H1 (cell line): ENCODE measurements at regions not wholly inside any gene's neighbourhood (a gene's known extent, or its start where the extent isn't known, plus 50 kb on each side); places are given as distances from the start of the nearest gene placed in this dataset.

Experiments used
- CTCF ChIA-PET: fragments of 300-600 bp; sonication (Branson Sonifier 250); formaldehyde crosslinking; loops from one replicate; lab custom pipeline; 2021; ENCODE audit not compliant: partially characterized antibody; lab: Charles Lee
- POLR2A ChIA-PET: fragments of 300-600 bp; sonication (Branson Sonifier 250); formaldehyde crosslinking; loops from one replicate; lab custom pipeline; 2021; ENCODE audit warnings: inconsistent platforms; ENCODE audit not compliant: partially characterized antibody; lab: Charles Lee
- DNase-seq, 2 experiments: peaks; one replicate each; pipeline versions ENCODE4 v3.0.0 to v3.0.0-alpha.2; 2010 to 2022; ENCODE audit warnings: low spot score in 2 of 2, low read depth in 1 of 2, mixed read lengths in 1 of 2
- FAIRE-seq: peaks from 2 replicates; lab custom pipeline; 2011; peaks lifted over from hg19 to GRCh38; lab: Jason Lieb, UNC
- H2AFZ ChIP-seq: 2 replicates; pipeline ENCODE4 v1.8.1; 2012; ENCODE audit warnings: low read length, inconsistent platforms
- H2AK5ac ChIP-seq: 2 replicates; pipeline ENCODE4 v1.6.1; 2013; ENCODE audit warnings: low read depth, low read length
- H2BK120ac ChIP-seq: replicated peaks from 2 replicates; pipeline ENCODE3; 2013; ENCODE audit warnings: low read depth, low read length, inconsistent platforms
- H2BK12ac ChIP-seq: 2 replicates; pipeline ENCODE4 v1.6.1; 2013; ENCODE audit warnings: low read depth, low read length
- H2BK15ac ChIP-seq: 2 replicates; pipeline ENCODE4 v1.6.1; 2013; ENCODE audit warnings: low read length
- H2BK20ac ChIP-seq: 2 replicates; pipeline ENCODE4 v1.6.1; 2013; ENCODE audit warnings: low read length
- H2BK5ac ChIP-seq: 2 replicates; pipeline ENCODE4 v1.6.1; 2013; ENCODE audit warnings: low read depth, low read length
- H3K14ac ChIP-seq: 2 replicates; pipeline ENCODE4 v1.6.1; 2013; ENCODE audit warnings: inconsistent platforms; ENCODE audit not compliant: insufficient read length
- H3K18ac ChIP-seq: 2 replicates; pipeline ENCODE4 v1.6.1; 2013; ENCODE audit warnings: low read length; ENCODE audit errors: extremely low read depth
- H3K23ac ChIP-seq: 2 replicates; pipeline ENCODE4 v1.6.1; 2013; ENCODE audit warnings: inconsistent platforms; ENCODE audit not compliant: insufficient read length
- H3K23me2 ChIP-seq: 2 replicates; pipeline ENCODE4 v1.6.1; 2013; ENCODE audit warnings: low read depth, low read length
- H3K27ac ChIP-seq: 2 replicates; pipeline ENCODE4 v1.6.1; 2011; ENCODE audit warnings: low read depth, low read length, inconsistent platforms
- H3K27me3 ChIP-seq, 4 experiments: replicated peaks in 1 of 4; 1 replicate in 1 of 4; 2 replicates in 3 of 4; pipeline versions ENCODE4 v1.6.1 to v1.8.1; 2011 to 2013; ENCODE audit warnings: low read length in 3 of 4, mild to moderate bottlenecking in 3 of 4, inconsistent platforms in 2 of 4, mixed read lengths in 2 of 4, moderate library complexity in 1 of 4; ENCODE audit not compliant: control insufficient read depth in 3 of 4, insufficient read depth in 3 of 4; ENCODE audit errors: extremely low read depth in 1 of 4
- H3K36me3 ChIP-seq, 4 experiments: 2 replicates each; pipeline versions ENCODE4 v1.6.1 to v1.8.1; 2011 to 2013; ENCODE audit warnings: mild to moderate bottlenecking in 4 of 4, low read length in 3 of 4, moderate library complexity in 2 of 4, control low read depth in 1 of 4, inconsistent platforms in 1 of 4; ENCODE audit not compliant: insufficient read depth in 4 of 4, control insufficient read depth in 2 of 4
- H3K4ac ChIP-seq: replicated peaks from 2 replicates; pipeline ENCODE3; 2013; ENCODE audit warnings: low read length, low read depth, mixed read lengths, inconsistent platforms; ENCODE audit not compliant: insufficient read length
- H3K4me1 ChIP-seq, 4 experiments: replicated peaks in 1 of 4; 1 replicate in 1 of 4; 2 replicates in 3 of 4; pipeline versions ENCODE4 v1.6.1 to v1.8.1; 2011 to 2013; ENCODE audit warnings: low read length in 3 of 4, inconsistent platforms in 2 of 4, mixed read lengths in 1 of 4; ENCODE audit not compliant: insufficient read depth in 4 of 4, control insufficient read depth in 3 of 4
- H3K4me2 ChIP-seq, 2 experiments: 2 replicates each; pipeline versions ENCODE4 v1.6.1 to v1.8.1; 2011 to 2013; ENCODE audit warnings: low read depth in 2 of 2, low read length in 2 of 2, control low read depth in 1 of 2, inconsistent platforms in 1 of 2, mild to moderate bottlenecking in 1 of 2; ENCODE audit not compliant: insufficient read depth in 1 of 2
- H3K4me3 ChIP-seq, 4 experiments: fragments of 200-600, 300-600 bp in 1 of 4; sonication (generic), shearing (Covaris generic), sonication (Bioruptor Twin) in 1 of 4; 2 replicates each; pipeline versions ENCODE4 v1.5.1 to v1.8.1; 2011 to 2016; ENCODE audit warnings: low read length in 4 of 4, low read depth in 3 of 4, control low read depth in 2 of 4, inconsistent platforms in 2 of 4, mild to moderate bottlenecking in 2 of 4, mixed read lengths in 1 of 4, moderate library complexity in 1 of 4; ENCODE audit not compliant: insufficient read depth in 2 of 4; ENCODE audit errors: extremely low read depth in 1 of 4
- H3K56ac ChIP-seq: replicated peaks from 2 replicates; pipeline ENCODE3; 2013; ENCODE audit warnings: low read depth, mild to moderate bottlenecking, mixed read lengths, low read length, inconsistent platforms; ENCODE audit not compliant: insufficient read length
- H3K79me1 ChIP-seq: 2 replicates; pipeline ENCODE4 v1.6.1; 2013; ENCODE audit warnings: low read depth, low read length, control low read depth
- H3K79me2 ChIP-seq, 2 experiments: 2 replicates each; pipeline versions ENCODE4 v1.6.1 to v1.8.1; 2012 to 2013; ENCODE audit warnings: low read length in 2 of 2, mild to moderate bottlenecking in 2 of 2, inconsistent platforms in 1 of 2; ENCODE audit not compliant: insufficient read depth in 2 of 2, control insufficient read depth in 1 of 2
- H3K9ac ChIP-seq, 4 experiments: replicated peaks in 1 of 4; 1 replicate in 1 of 4; 2 replicates in 3 of 4; pipeline versions ENCODE4 v1.6.1 to v1.8.1; 2011 to 2013; ENCODE audit warnings: low read depth in 3 of 4, low read length in 3 of 4, control low read depth in 2 of 4, mild to moderate bottlenecking in 2 of 4, moderate library complexity in 2 of 4, inconsistent platforms in 1 of 4; ENCODE audit errors: extremely low read depth in 1 of 4
- H3K9me3 ChIP-seq, 2 experiments: 2 replicates each; pipeline versions ENCODE4 v1.6.1 to v1.8.1; 2012 to 2013; ENCODE audit warnings: mild to moderate bottlenecking in 2 of 2, moderate library complexity in 2 of 2, control low read depth in 1 of 2, inconsistent platforms in 1 of 2, low read depth in 1 of 2, low read length in 1 of 2, mixed read lengths in 1 of 2; ENCODE audit not compliant: insufficient read depth in 2 of 2
- H4K20me1 ChIP-seq, 2 experiments: replicated peaks in 1 of 2; 2 replicates each; pipeline versions ENCODE3 to v1.8.1; 2011 to 2013; ENCODE audit warnings: inconsistent platforms in 2 of 2, low read length in 2 of 2, mild to moderate bottlenecking in 1 of 2; ENCODE audit not compliant: insufficient read depth in 2 of 2, control insufficient read depth in 1 of 2
- H4K5ac ChIP-seq: 2 replicates; pipeline ENCODE4 v1.6.1; 2013; ENCODE audit warnings: low read length, low read depth, mixed read lengths, inconsistent platforms; ENCODE audit not compliant: insufficient read length
- H4K8ac ChIP-seq: 2 replicates; pipeline ENCODE4 v1.8.0; 2013; ENCODE audit warnings: mild to moderate bottlenecking, moderate library complexity, low read length, inconsistent platforms; ENCODE audit not compliant: insufficient read depth; ENCODE audit errors: extremely low read depth
- H4K91ac ChIP-seq: replicated peaks from 2 replicates; pipeline ENCODE3; 2013; ENCODE audit warnings: low read length, mixed read lengths, inconsistent platforms; ENCODE audit not compliant: insufficient read length
- CBX8 ChIP-seq: fragments of 300-800, 300-1000 bp; sonication (generic); IDR thresholded peaks from 2 replicates; pipeline ENCODE4 v1.7.1; 2016; ENCODE audit warnings: low read depth, low read length, borderline replicate concordance
- WGBS, 2 experiments: shearing (Covaris generic) in 1 of 2; methylation state at CpG; one replicate each; pipeline versions ENCODE4 v1.1.6 to v1.1.7; 2013 to 2015; ENCODE audit warnings: low lambda C conversion rate in 2 of 2, mixed read lengths in 2 of 2, inconsistent platforms in 1 of 2, low coverage in 1 of 2, missing lambda C conversion rate in 1 of 2; ENCODE audit not compliant: insufficient replicate concordance in 2 of 2, insufficient coverage in 1 of 2, insufficient read length in 1 of 2; ENCODE audit errors: extremely low coverage in 1 of 2, missing lambda C conversion rate in 1 of 2; 5-methylcytosine and 5-hydroxymethylcytosine counted together

DNA sequence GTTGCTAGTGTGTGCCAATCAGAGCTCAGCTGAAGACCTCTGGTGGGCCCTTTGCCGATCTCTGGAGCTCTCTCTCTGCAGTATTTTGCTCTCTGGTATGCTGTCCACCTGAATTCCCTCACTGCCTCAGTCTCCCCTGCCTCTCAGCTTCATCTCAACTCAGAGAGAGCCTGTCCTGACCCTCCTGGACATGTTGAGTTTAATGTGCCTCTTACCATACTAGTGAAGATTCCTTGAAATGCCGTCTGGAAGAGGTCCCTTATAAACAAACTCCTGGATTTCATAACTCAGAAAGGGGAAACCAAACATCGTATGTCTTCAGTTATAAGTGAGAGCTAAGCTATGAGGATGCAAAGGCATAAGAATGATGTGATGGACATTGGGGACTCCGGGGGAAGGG is 231.1 kb upstream of the ZNF217 start:
- H3K23me2 ChIP-seq: no peaks in the 10 kb centered on the region
- no peak for FAIRE-seq
- H2BK120ac ChIP-seq: no peak overlapping the region
- no peak overlapping the region for H3K56ac ChIP-seq
- DNase-seq: no peak
- no peaks in the 10 kb centered on the region for H3K36me3 ChIP-seq
- H2BK15ac ChIP-seq: no peak overlapping the region
- peak overlapping the region; percentile 42; the same call in 1 of the 2 replicates for H3K18ac ChIP-seq
- H3K9me3 ChIP-seq: no peaks in the 10 kb centered on the region
- no peak overlapping the region for H3K14ac ChIP-seq
- H3K27ac ChIP-seq: no peak overlapping the region
- ChIA-PET POLR2A (no interaction called here), CTCF (no interaction called here)
- H3K4me3 ChIP-seq: no peak overlapping the region
- WGBS, 2 experiments: 89% methylated on average over 4 of the region's 4 CpGs; no CpG with 5 or more reads in 1 of the 2 experiments
- no peak overlapping the region for H2BK5ac ChIP-seq
- H3K23ac ChIP-seq: no peak overlapping the region
- no peak overlapping the region for H3K9ac ChIP-seq
- no peak overlapping the region for H3K4ac ChIP-seq
- no peak overlapping the region for H2AK5ac ChIP-seq
- H3K79me1 ChIP-seq: no peaks in the 10 kb centered on the region
- peaks cover 0 to 15% (median 5%) of the 10 kb centered on the region in 4 experiments; a peak in 3 of 7 replicates for H3K4me1 ChIP-seq
- no peaks in the 10 kb centered on the region for H3K27me3 ChIP-seq
- H3K4me2 ChIP-seq: no peak overlapping the region
- H4K91ac ChIP-seq: no peak overlapping the region
- H3K79me2 ChIP-seq: no peaks in the 10 kb centered on the region
- H2BK20ac ChIP-seq: no peak overlapping the region
- H2AFZ ChIP-seq: no peak overlapping the region
- H4K8ac ChIP-seq: no peak overlapping the region
- no peaks in the 10 kb centered on the region for H4K20me1 ChIP-seq
- no peak overlapping the region; the same call in 1 of the 2 replicates for H2BK12ac ChIP-seq
- TF ChIP-seq CBX8: no peak
- H4K5ac ChIP-seq: no peak overlapping the region
